ENCODE measurements at regions not wholly inside any gene's neighbourhood (a gene's known extent, or its start where the extent isn't known, plus 50 kb on each side); places are given as distances from the start of the nearest gene placed in this dataset.

GRCh38 chr3:190204200-190204599 is 83.5 kb upstream of the P3H2 start:
- WGBS, 2 donors: 94 to 100% methylated on average over 3 of the region's 3 CpGs
- no peak overlapping the region for H3K4me3 ChIP-seq (replicated peaks in 1 of 3)

GRCh38 chr3:190197346-190197763 is 76.7 kb upstream of the P3H2 start:
- WGBS, 2 donors: 79 to 89% methylated on average over 3 of the region's 3 CpGs
- Histone ChIP-seq H3K27ac (no peak overlapping the region), H3K36me3 (no peaks in the 10 kb centered on the region), H3K9me3 (no peaks in the 10 kb centered on the region), H3K27me3 (no peaks in the 10 kb centered on the region), H3K4me3 (replicated peaks in 1 of 3) (no peak overlapping the region), H3K4me1 (no peaks in the 10 kb centered on the region)
- intact Hi-C loops (cut with DNase I): no loop called here
- no peak for DNase-seq
- TF ChIP-seq POLR2A (IDR thresholded peaks at IDR 0.05): no peak
- TF ChIP-seq, protein P1, sequence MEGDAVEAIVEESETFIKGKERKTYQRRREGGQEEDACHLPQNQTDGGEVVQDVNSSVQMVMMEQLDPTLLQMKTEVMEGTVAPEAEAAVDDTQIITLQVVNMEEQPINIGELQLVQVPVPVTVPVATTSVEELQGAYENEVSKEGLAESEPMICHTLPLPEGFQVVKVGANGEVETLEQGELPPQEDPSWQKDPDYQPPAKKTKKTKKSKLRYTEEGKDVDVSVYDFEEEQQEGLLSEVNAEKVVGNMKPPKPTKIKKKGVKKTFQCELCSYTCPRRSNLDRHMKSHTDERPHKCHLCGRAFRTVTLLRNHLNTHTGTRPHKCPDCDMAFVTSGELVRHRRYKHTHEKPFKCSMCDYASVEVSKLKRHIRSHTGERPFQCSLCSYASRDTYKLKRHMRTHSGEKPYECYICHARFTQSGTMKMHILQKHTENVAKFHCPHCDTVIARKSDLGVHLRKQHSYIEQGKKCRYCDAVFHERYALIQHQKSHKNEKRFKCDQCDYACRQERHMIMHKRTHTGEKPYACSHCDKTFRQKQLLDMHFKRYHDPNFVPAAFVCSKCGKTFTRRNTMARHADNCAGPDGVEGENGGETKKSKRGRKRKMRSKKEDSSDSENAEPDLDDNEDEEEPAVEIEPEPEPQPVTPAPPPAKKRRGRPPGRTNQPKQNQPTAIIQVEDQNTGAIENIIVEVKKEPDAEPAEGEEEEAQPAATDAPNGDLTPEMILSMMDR (IDR thresholded peaks at IDR 0.05): no peak

More at GRCh38 chr3:190204200-190204599, 83.5 kb upstream of the P3H2 start:
- TF ChIP-seq, protein P1 (IDR thresholded peaks at IDR 0.05): no peak
- no peak for TF ChIP-seq POLR2A (IDR thresholded peaks at IDR 0.05)
- Histone ChIP-seq H3K27ac (no peak overlapping the region), H3K4me1 (no peaks in the 10 kb centered on the region), H3K9me3 (no peaks in the 10 kb centered on the region), H3K27me3 (no peaks in the 10 kb centered on the region), H3K36me3 (no peaks in the 10 kb centered on the region)
- intact Hi-C loops (cut with DNase I): loop anchor here (5.0 kb wide), 1 partner anchor 242 kb away; no protein-coding TSS in a partner anchor
- no peak for DNase-seq

GRCh38 chr3:190194506-190194905 is 73.8 kb upstream of the P3H2 start:
- H3K4me3 ChIP-seq (replicated peaks in 1 of 3): no peak overlapping the region
- WGBS, 2 donors: 77 to 87% methylated on average over 3 of the region's 3 CpGs
- TF ChIP-seq, protein P1 (IDR thresholded peaks at IDR 0.05): no peak
- no peak for TF ChIP-seq POLR2A (IDR thresholded peaks at IDR 0.05)
- intact Hi-C loops (cut with DNase I): no loop called here
- no peak for DNase-seq
- H3K27me3 ChIP-seq: no peaks in the 10 kb centered on the region
- H3K36me3 ChIP-seq: no peaks in the 10 kb centered on the region
- H3K27ac ChIP-seq: no peak overlapping the region
- no peaks in the 10 kb centered on the region for H3K4me1 ChIP-seq
- H3K9me3 ChIP-seq: no peaks in the 10 kb centered on the region

GRCh38 chr3:190193210-190193609 is 72.5 kb upstream of the P3H2 start:
- no peak overlapping the region for H3K27ac ChIP-seq
- DNase-seq: no peak
- no peaks in the 10 kb centered on the region for H3K9me3 ChIP-seq
- 61 to 68% methylated on average over 4 of the region's 4 CpGs for WGBS, 2 donors
- intact Hi-C loops (cut with DNase I): no loop called here
- H3K36me3 ChIP-seq: no peaks in the 10 kb centered on the region
- H3K27me3 ChIP-seq: no peaks in the 10 kb centered on the region
- no peaks in the 10 kb centered on the region for H3K4me1 ChIP-seq
- H3K4me3 ChIP-seq (replicated peaks in 1 of 3): no peak overlapping the region
- TF ChIP-seq POLR2A (IDR thresholded peaks at IDR 0.05): no peak
- TF ChIP-seq, protein P1 (IDR thresholded peaks at IDR 0.05): no peak

DNA sequence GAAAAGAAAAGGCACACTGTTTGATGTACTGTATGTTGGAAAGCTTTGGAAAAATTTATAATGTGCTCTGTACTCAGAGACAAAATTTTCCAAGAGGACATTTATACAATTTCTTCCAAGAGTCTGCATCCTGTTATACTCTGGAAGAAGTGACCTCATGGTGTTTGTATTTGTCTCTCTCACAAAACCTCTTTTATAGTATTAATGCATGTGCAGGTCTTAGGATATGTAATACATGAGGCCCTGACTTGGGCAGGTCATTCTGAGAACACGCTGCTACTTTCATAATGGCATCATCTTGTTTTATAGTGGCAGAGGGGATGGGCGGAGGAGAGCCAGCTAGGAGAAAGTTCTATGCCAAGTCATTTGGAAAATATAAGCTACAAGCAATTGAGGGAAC is 72.0 kb upstream of the P3H2 start:
- intact Hi-C loops (cut with DNase I): no loop called here
- WGBS, 2 donors: 82 to 88% methylated on average over 2 of the region's 2 CpGs
- no peak for TF ChIP-seq POLR2A (IDR thresholded peaks at IDR 0.05)
- TF ChIP-seq, protein P1 (IDR thresholded peaks at IDR 0.05): no peak
- Histone ChIP-seq H3K4me3 (replicated peaks in 1 of 3) (no peak overlapping the region), H3K36me3 (no peaks in the 10 kb centered on the region), H3K27ac (no peak overlapping the region), H3K4me1 (no peaks in the 10 kb centered on the region), H3K27me3 (no peaks in the 10 kb centered on the region), H3K9me3 (no peaks in the 10 kb centered on the region)
- no peak for DNase-seq
